ENCODE measurements at regions not wholly inside any gene's neighbourhood (a gene's known extent, or its start where the extent isn't known, plus 50 kb on each side); places are given as distances from the start of the nearest gene placed in this dataset.
"Not testable (repeated sequence)": the region's sequence is repeated elsewhere in the genome, so short reads cannot be mapped to it uniquely, and the experiment has no call there.

- no peak for DNase-seq
Measured at GRCh38 chr4:31791666-31792065, 1071.5 kb downstream of the PCDH7 start.

DNA sequence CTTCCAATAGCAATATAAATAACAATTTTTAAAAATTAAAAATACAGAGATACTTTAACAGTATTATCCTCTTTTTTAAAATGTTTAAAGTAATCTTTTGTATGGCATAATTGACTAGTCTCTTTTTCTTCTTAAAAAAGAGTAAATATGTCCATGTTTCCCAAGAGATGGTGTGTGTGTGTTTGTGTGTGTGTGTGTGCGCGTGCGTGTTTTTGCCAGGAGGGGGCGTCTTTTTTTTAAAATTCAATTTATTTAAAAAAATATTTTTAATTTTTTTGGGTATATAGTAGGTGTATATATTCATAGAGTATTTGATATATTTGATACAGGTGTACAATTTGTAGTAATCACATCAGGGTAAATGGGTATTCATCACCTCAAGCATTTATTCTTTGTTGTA is 1073.7 kb downstream of the PCDH7 start:
- no peak for DNase-seq

DNA sequence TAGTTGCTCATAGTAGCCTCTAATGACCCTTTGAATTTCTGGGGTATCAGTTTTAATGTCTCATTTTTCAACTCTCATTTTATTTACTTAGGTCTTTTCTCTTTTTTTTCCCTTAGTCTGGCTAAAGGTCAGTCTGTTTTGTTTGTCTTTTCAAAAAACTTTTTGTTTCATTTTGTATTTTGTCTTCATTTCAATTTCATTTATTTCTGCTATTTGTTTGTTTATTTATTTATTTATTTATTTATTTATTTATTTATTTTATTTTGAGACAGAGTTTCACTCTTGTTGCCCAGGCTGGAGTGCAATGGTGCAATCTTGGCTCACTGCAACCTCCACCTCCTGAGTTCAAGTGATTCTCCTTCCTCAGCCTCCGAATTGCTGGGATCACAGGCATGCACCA is 1076.9 kb downstream of the PCDH7 start:
- not testable (repeated sequence) for DNase-seq

- DNase-seq: no peak
Measured at GRCh38 chr4:31803526-31804195, 1083.5 kb downstream of the PCDH7 start.

DNA sequence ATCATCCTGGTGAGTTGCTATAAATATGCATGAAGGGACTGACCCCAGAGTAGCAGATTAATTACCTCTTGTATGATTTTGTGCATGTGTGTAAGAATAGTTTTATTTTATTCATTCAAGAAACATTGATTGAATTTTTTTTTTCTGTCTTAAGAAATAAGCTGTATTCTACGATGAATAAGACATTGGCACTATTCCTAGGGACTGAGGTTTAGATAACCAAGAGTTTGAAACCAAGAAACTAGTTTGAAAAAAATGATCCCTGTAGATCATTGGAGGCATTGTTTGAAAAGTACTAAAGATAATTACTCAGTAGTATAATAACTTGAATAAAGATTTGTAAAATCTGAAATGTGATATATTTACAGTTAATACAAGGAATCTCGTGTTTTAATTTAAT is 1086.9 kb downstream of the PCDH7 start:
- no peak for DNase-seq

DNA sequence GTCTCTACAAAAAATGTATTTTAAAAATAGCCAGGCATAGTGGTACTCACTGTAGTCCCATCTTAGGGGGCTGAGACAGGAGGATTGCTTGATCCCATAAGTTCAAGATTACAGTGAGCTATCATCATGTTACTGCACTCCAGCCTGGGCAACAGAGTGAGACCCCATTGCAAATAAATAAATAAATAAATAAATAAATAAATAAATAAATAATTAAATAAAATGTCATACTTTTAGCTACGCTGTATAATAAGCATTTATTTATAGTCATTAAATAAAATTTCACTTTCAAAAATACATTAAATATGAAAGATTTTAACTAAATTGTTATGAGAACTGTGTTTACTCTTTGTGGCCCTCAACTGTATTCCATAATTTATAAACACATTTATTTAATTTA is 1124.2 kb downstream of the PCDH7 start:
- no peak for DNase-seq

DNA sequence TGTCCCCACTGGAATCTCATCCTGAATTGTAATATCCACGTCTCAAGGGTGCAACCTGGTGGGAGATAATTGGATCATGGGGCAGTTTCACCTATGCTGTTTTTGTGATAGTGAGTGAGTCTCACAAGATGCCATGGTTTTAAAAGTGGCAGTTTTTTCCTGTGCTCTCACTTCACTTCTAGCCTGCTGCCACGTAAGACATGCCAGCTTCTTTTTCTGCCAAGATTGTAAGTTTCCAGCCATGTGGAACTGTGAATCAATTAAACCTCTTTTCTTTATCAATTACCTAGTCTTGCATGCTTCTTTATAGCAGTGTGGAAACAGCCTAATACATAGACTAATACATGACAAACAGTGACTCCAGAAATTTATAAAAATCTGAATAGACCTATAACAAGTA is 1131.8 kb downstream of the PCDH7 start:
- DNase-seq: no peak

- DNase-seq: no peak
Measured at GRCh38 chr4:31877429-31877828, 1157.3 kb downstream of the PCDH7 start.

DNA sequence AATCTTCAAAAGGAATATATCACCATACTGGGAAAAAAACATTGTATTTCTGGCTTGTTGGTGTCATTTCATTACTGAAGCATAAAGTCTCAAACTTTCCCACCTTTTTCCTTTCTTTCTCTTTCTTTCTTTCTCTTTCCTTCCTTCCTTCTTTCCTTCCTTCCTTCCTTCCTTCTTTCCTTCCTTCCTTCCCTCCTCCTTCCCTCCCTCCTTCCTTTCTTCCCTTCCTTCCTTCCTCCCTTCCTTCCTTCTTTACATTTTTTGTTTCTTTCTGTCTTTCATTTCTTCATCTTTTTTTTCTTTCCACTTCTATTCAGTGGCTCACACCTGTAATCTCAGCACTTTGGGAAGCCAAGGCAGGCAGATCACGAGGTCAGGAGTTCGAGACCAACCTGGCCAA is 1160.7 kb downstream of the PCDH7 start:
- not testable (repeated sequence) for DNase-seq

- no peak for DNase-seq
Measured at GRCh38 chr4:31896349-31896748, 1176.2 kb downstream of the PCDH7 start.

- DNase-seq: no peak
Measured at GRCh38 chr4:31905363-31905762, 1185.2 kb downstream of the PCDH7 start.

- no peak for DNase-seq
Measured at GRCh38 chr4:31908261-31908660, 1188.1 kb downstream of the PCDH7 start.

GRCh38 chr4:31917334-31917733 is 1197.2 kb downstream of the PCDH7 start:
- no peak for DNase-seq

GRCh38 chr4:31918891-31919290 is 1198.7 kb downstream of the PCDH7 start:
- no peak for DNase-seq

DNA sequence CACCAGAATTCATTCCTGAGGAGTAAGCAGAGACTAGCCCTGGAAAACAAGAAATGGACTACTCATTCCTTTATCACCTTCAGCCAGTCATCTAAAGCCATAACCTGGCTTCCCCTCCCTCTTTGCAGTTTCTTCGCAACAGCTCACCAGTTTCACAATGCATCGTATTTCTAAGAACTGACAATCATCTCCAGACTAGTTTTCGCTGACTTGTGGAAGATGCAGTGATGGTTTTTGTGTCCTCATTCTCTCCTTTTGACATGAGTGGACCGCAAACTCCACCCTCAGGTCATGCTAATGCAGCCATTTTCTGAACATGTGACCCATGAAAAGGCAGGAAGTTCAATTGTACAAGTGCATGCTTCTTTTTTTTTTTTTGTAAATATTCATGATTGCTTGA is 1203.5 kb downstream of the PCDH7 start:
- no peak for DNase-seq

GRCh38 chr4:31929676-31930345 is 1209.6 kb downstream of the PCDH7 start:
- no peak for DNase-seq

- no peak for DNase-seq
Measured at GRCh38 chr4:31946456-31946855, 1226.3 kb downstream of the PCDH7 start.

GRCh38 chr4:31947101-31947500 is 1226.9 kb downstream of the PCDH7 start:
- DNase-seq: no peak

- no peak for DNase-seq
Measured at GRCh38 chr4:31949045-31949444, 1228.9 kb downstream of the PCDH7 start.

GRCh38 chr4:31955346-31955745 is 1235.2 kb downstream of the PCDH7 start:
- DNase-seq: no peak

GRCh38 chr4:31959972-31960371 is 1239.8 kb downstream of the PCDH7 start:
- DNase-seq: no peak

GRCh38 chr4:31964685-31965084 is 1244.5 kb downstream of the PCDH7 start:
- DNase-seq: no peak

DNA sequence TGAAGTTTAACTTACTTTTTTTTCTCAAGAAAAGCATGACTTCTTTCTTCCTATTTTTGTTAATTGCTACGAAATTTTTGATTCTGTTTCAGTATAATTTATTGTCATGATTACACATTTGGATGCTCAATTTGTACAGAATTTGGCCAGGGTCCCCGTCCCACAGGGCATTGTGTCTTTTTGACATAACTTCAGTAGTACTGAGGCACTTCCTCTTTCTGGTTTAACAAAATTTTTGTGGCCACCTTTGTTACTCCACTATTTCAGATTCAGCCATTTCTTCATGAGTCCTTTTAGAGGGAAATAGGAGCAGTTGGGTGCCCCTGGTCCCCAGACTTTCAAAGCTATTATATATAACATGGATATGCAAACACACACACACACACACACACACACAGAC is 1248.7 kb downstream of the PCDH7 start:
- DNase-seq: no peak

GRCh38 chr4:31974490-31975002 is 1254.4 kb downstream of the PCDH7 start:
- DNase-seq: no peak

All from right kidney (tissue), 1 donor.